Esophagus squamous epithelium (tissue), 5 donors: ENCODE measurements at regions not wholly inside any gene's neighbourhood (a gene's known extent, or its start where the extent isn't known, plus 50 kb on each side); places are given as distances from the start of the nearest gene placed in this dataset.
"Not testable (repeated sequence)": the region's sequence is repeated elsewhere in the genome, so short reads cannot be mapped to it uniquely, and the experiment has no call there.

Experiments used
- DNase-seq: peaks from one replicate; lab custom pipeline; 2025; lab: John Stamatoyannopoulos, UW
- H3K27ac ChIP-seq, 4 donors: fragments of 200-600 bp; sonication (generic); one replicate each; pipeline ENCODE4 v1.5.1; 2016 to 2019; ENCODE audit warnings: mild to moderate bottlenecking in 1 of 4
- H3K27me3 ChIP-seq, 4 donors: fragments of 200-600 bp; sonication (generic); 1 replicate in 3 of 4; 2 replicates in 1 of 4; pipeline versions ENCODE4 v1.5.1 to v1.6.0; 2017 to 2021; ENCODE audit warnings: antibody characterized with exemption in 1 of 4
- H3K36me3 ChIP-seq, 3 donors: fragments of 200-600 bp; sonication (generic); one replicate each; pipeline ENCODE4 v1.5.1; 2016 to 2019
- H3K4me1 ChIP-seq, 3 donors: fragments of 200-600 bp; sonication (generic); one replicate each; pipeline ENCODE4 v1.5.1; 2017 to 2019
- H3K4me3 ChIP-seq, 4 donors: fragments of 200-600 bp; sonication (generic); 1 replicate in 3 of 4; 2 replicates in 1 of 4; pipeline ENCODE4 v1.5.1; 2016 to 2019; ENCODE audit warnings: mild to moderate bottlenecking in 2 of 4, moderate library complexity in 1 of 4
- H3K9me3 ChIP-seq, 3 donors: fragments of 200-600 bp; sonication (generic); one replicate each; pipeline ENCODE4 v1.5.1; 2016 to 2019
- POLR2A ChIP-seq, 4 donors: fragments of 450-650 bp; IDR thresholded peaks; one replicate each; pipeline ENCODE4 v1.6.1; 2017; ENCODE audit warnings: antibody characterized with exemption in 4 of 4, mild to moderate bottlenecking in 4 of 4, moderate library complexity in 3 of 4
- WGBS, 2 donors: methylation state at CpG; one replicate each; pipeline ENCODE4 v1.1.5; 2018; 5-methylcytosine and 5-hydroxymethylcytosine counted together
- intact Hi-C: fragments of 100-400 bp; cut with DNase I; formaldehyde crosslinking; loops from one replicate; pipeline ENCODE4 v1.15.0; 2022
- TF ChIP-seq, protein P1 (sequence below), 6 experiments: fragments of 450-650 bp in 4 of 6; fragments of 200-600 bp in 2 of 6; sonication (generic) in 2 of 6; IDR thresholded peaks; one replicate each; pipeline ENCODE4 v1.5.1; 2016 to 2019; ENCODE audit warnings: antibody characterized with exemption in 6 of 6, mild to moderate bottlenecking in 4 of 6, moderate library complexity in 4 of 6
- donor health status: DM: yes; HTN: yes; CAD: no.

GRCh38 chr1:76687307-76688175 is 179.7 kb upstream of the ST6GALNAC5 start:
- H3K9me3 ChIP-seq, result peaks cover 0 to 3% (median 0%) of the 10 kb centered on the region in 3 donors
- H3K27ac ChIP-seq, result no peak overlapping the region
- no peak for DNase-seq
- no peaks in the 10 kb centered on the region for H3K27me3 ChIP-seq
- no peak for TF ChIP-seq POLR2A (IDR thresholded peaks at IDR 0.05)
- WGBS, 2 donors, result 26 to 34% methylated on average over 6 of the region's 6 CpGs
- no peak overlapping the region for H3K4me3 ChIP-seq
- intact Hi-C loops, result no loop called here
- no peaks in the 10 kb centered on the region for H3K4me1 ChIP-seq
- no peaks in the 10 kb centered on the region for H3K36me3 ChIP-seq

DNA sequence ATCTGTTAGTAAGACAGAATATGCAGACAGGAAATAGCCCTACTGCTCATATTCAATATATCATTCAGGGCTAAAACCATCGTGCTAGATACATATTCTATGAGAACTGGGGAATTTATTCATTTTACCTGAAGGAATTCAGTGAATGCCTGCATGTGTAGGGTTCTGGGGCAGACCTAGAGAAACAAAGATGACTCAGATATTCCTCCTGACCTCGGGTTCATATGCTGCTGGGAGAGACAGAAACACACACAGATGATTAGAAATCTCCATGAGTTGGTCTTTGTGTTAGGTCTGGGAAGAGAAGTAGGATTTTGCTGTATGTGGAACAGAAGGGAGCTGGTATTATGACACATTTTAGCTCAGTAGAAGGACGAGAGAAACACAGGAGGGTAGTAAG is 176.5 kb upstream of the ST6GALNAC5 start:
- 27 to 42% methylated on average over 3 of the region's 3 CpGs for WGBS, 2 donors
- TF ChIP-seq POLR2A (IDR thresholded peaks at IDR 0.05), result no peak
- TF ChIP-seq, protein P1, sequence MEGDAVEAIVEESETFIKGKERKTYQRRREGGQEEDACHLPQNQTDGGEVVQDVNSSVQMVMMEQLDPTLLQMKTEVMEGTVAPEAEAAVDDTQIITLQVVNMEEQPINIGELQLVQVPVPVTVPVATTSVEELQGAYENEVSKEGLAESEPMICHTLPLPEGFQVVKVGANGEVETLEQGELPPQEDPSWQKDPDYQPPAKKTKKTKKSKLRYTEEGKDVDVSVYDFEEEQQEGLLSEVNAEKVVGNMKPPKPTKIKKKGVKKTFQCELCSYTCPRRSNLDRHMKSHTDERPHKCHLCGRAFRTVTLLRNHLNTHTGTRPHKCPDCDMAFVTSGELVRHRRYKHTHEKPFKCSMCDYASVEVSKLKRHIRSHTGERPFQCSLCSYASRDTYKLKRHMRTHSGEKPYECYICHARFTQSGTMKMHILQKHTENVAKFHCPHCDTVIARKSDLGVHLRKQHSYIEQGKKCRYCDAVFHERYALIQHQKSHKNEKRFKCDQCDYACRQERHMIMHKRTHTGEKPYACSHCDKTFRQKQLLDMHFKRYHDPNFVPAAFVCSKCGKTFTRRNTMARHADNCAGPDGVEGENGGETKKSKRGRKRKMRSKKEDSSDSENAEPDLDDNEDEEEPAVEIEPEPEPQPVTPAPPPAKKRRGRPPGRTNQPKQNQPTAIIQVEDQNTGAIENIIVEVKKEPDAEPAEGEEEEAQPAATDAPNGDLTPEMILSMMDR (IDR thresholded peaks at IDR 0.05), result no peak
- no peak overlapping the region for H3K27ac ChIP-seq

GRCh38 chr1:76695535-76695934 is 171.7 kb upstream of the ST6GALNAC5 start:
- 18 to 32% methylated on average over 2 of the region's 2 CpGs for WGBS, 2 donors
- no peak overlapping the region for H3K27ac ChIP-seq
- no peak overlapping the region for H3K4me3 ChIP-seq
- H3K27me3 ChIP-seq, result no peaks in the 10 kb centered on the region
- no peak for TF ChIP-seq POLR2A (IDR thresholded peaks at IDR 0.05)
- TF ChIP-seq, protein P1 (IDR thresholded peaks at IDR 0.05), result no peak
- peaks cover 0 to 8% (median 0%) of the 10 kb centered on the region in 3 donors for H3K9me3 ChIP-seq
- H3K36me3 ChIP-seq, result no peaks in the 10 kb centered on the region
- intact Hi-C loops, result no loop called here
- H3K4me1 ChIP-seq, result no peaks in the 10 kb centered on the region
- no peak for DNase-seq

More for the DNA sequence above, 176.5 kb upstream of the ST6GALNAC5 start:
- intact Hi-C loops, result no loop called here
- DNase-seq, result no peak
- Histone ChIP-seq H3K36me3 (no peaks in the 10 kb centered on the region), H3K4me3 (no peak overlapping the region), H3K4me1 (no peaks in the 10 kb centered on the region), H3K27me3 (no peaks in the 10 kb centered on the region), H3K9me3 (peaks cover 0 to 8% (median 0%) of the 10 kb centered on the region in 3 donors)

- intact Hi-C loops, result no loop called here
- TF ChIP-seq, protein P1 (IDR thresholded peaks at IDR 0.05), result no peak
- TF ChIP-seq POLR2A (IDR thresholded peaks at IDR 0.05), result no peak
- 86 to 87% methylated on average over 3 of the region's 3 CpGs for WGBS, 2 donors
Measured at GRCh38 chr1:76697361-76697760, 169.9 kb upstream of the ST6GALNAC5 start.

GRCh38 chr1:76699646-76700045 is 167.6 kb upstream of the ST6GALNAC5 start:
- WGBS, 2 donors, result 93 to 97% methylated on average over 18 to 21 of the region's 21 CpGs
- H3K27ac ChIP-seq, H3K4me3 ChIP-seq, H3K4me1 ChIP-seq, DNase-seq, H3K27me3 ChIP-seq, H3K9me3 ChIP-seq, intact Hi-C loops, H3K36me3 ChIP-seq: not testable (repeated sequence)

More at GRCh38 chr1:76697361-76697760, 169.9 kb upstream of the ST6GALNAC5 start:
- H3K27ac ChIP-seq, result no peak overlapping the region
- H3K27me3 ChIP-seq, result no peaks in the 10 kb centered on the region
- no peaks in the 10 kb centered on the region for H3K4me1 ChIP-seq
- H3K4me3 ChIP-seq, result no peak overlapping the region
- no peaks in the 10 kb centered on the region for H3K36me3 ChIP-seq
- H3K9me3 ChIP-seq, result peaks cover 0 to 7% (median 0%) of the 10 kb centered on the region in 3 donors
- DNase-seq, result no peak

DNA sequence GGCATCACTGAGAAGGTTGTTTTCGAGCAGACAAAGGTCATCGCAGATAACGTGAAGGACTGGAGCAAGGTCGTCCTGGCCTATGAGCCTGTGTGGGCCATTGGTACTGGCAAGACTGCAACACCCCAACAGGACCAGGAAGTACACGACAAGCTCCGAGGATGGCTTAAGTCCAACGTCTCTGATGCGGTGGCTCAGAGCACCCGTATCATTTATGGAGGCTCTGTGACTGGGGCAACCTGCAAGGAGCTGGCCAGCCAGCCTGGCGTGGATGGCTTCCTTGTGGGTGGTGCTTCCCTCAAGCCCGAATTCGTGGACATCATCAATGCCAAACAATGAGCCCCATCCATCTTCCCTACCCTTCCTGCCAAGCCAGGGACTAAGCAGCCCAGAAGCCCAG is 167.1 kb upstream of the ST6GALNAC5 start:
- not testable (repeated sequence) for H3K27ac ChIP-seq

More for the DNA sequence above, 167.1 kb upstream of the ST6GALNAC5 start:
- intact Hi-C loops, H3K4me3 ChIP-seq, H3K27me3 ChIP-seq, DNase-seq, H3K36me3 ChIP-seq, H3K4me1 ChIP-seq, H3K9me3 ChIP-seq: not testable (repeated sequence)
- 86 to 88% methylated on average over 12 of the region's 12 CpGs for WGBS, 2 donors
